SK-N-SH (cell line): ENCODE measurements at regions not wholly inside any gene's neighbourhood (a gene's known extent, or its start where the extent isn't known, plus 50 kb on each side); places are given as distances from the start of the nearest gene placed in this dataset.

Experiments used
- CTCF ChIA-PET: fragments of 300-600, 350-600 bp; formaldehyde crosslinking; extraction: SDS; loops from one replicate; lab custom pipeline; 2021; lab: Yijun Ruan, JAX
- POLR2A ChIA-PET: fragments of 350-600 bp; sonication (Branson Sonifier 250); formaldehyde crosslinking; extraction: SDS; loops from one replicate; lab custom pipeline; 2020; ENCODE audit warnings: antibody characterized with exemption, inconsistent platforms; lab: Yijun Ruan, JAX
- DNase-seq: peaks from one replicate; pipeline ENCODE4 v3.0.0; 2012
- H2AFZ ChIP-seq: fragments of 200-600 bp; sonication (generic); 2 replicates; pipeline ENCODE4 v1.8.1; 2016; ENCODE audit warnings: antibody characterized with exemption, mild to moderate bottlenecking, low read depth
- H3F3A ChIP-seq: fragments of 200-600 bp; sonication (generic); replicated peaks from 2 replicates; pipeline ENCODE3; 2016; ENCODE audit warnings: antibody characterized with exemption, mild to moderate bottlenecking; ENCODE audit not compliant: insufficient read depth
- H3K27ac ChIP-seq, 2 experiments: fragments of 200-500 bp in 1 of 2; fragments of 200-600 bp in 1 of 2; sonication (Bioruptor generic) in 1 of 2; sonication (generic), shearing (Covaris generic) in 1 of 2; 2 replicates each; pipeline versions ENCODE4 v1.5.1 to v1.6.1; 2014 to 2016; ENCODE audit warnings: low read depth in 2 of 2, inconsistent platforms in 1 of 2, low read length in 1 of 2, mild to moderate bottlenecking in 1 of 2, mixed read lengths in 1 of 2
- H3K27me3 ChIP-seq: fragments of 200-600 bp; sonication (generic), shearing (Covaris generic); 2 replicates; pipeline ENCODE4 v1.6.1; 2016; ENCODE audit warnings: mixed run types; ENCODE audit not compliant: insufficient read depth
- H3K36me3 ChIP-seq, 2 experiments: fragments of 200-500 bp in 1 of 2; fragments of 200-600 bp in 1 of 2; sonication (Bioruptor generic) in 1 of 2; sonication (generic) in 1 of 2; replicated peaks in 1 of 2; 2 replicates each; pipeline versions ENCODE3 to v1.5.1; 2014 to 2016; ENCODE audit warnings: low read length in 1 of 2, mild to moderate bottlenecking in 1 of 2; ENCODE audit not compliant: insufficient read depth in 2 of 2, control insufficient read depth in 1 of 2
- H3K4me1 ChIP-seq, 2 experiments: fragments of 200-500 bp in 1 of 2; fragments of 200-600 bp in 1 of 2; sonication (Bioruptor generic) in 1 of 2; sonication (generic), shearing (Covaris generic) in 1 of 2; 2 replicates each; pipeline versions ENCODE4 v1.5.1 to v1.6.1; 2014 to 2016; ENCODE audit warnings: low read depth in 1 of 2, low read length in 1 of 2, mixed run types in 1 of 2; ENCODE audit not compliant: insufficient read depth in 2 of 2, control insufficient read depth in 1 of 2
- H3K4me2 ChIP-seq: fragments of 200-600 bp; sonication (generic), shearing (Covaris generic); 2 replicates; pipeline ENCODE4 v1.6.1; 2017; ENCODE audit warnings: mixed run types
- H3K4me3 ChIP-seq, 2 experiments: fragments of 200-500 bp in 1 of 2; fragments of 200-600 bp in 1 of 2; sonication (Bioruptor generic) in 1 of 2; sonication (generic), shearing (Covaris generic) in 1 of 2; 2 replicates each; pipeline versions ENCODE4 v1.5.1 to v1.8.1; 2014 to 2016; ENCODE audit warnings: low read depth in 2 of 2, inconsistent platforms in 1 of 2, low read length in 1 of 2, mild to moderate bottlenecking in 1 of 2, mixed read lengths in 1 of 2, moderate library complexity in 1 of 2
- H3K79me2 ChIP-seq: fragments of 200-600 bp; sonication (generic); 2 replicates; pipeline ENCODE4 v1.8.1; 2017; ENCODE audit warnings: mild to moderate bottlenecking; ENCODE audit not compliant: insufficient read depth
- H3K9ac ChIP-seq: fragments of 200-600 bp; sonication (generic); 2 replicates; pipeline ENCODE4 v1.6.1; 2017; ENCODE audit warnings: mixed run types
- H3K9me2 ChIP-seq: fragments of 200-600 bp; sonication (generic); 2 replicates; pipeline ENCODE4 v1.6.1; 2017; ENCODE audit warnings: mixed run types
- H3K9me3 ChIP-seq: fragments of 200-600 bp; sonication (generic); 2 replicates; pipeline ENCODE4 v1.6.1; 2017; ENCODE audit warnings: mixed run types, mild to moderate bottlenecking, moderate library complexity
- H4K20me1 ChIP-seq: fragments of 200-600 bp; sonication (generic); 2 replicates; pipeline ENCODE4 v1.6.1; 2017; ENCODE audit warnings: mild to moderate bottlenecking, mixed run types; ENCODE audit not compliant: insufficient read depth
- CHD2 ChIP-seq: fragments of 150-350 bp; IDR thresholded peaks from 2 replicates; pipeline ENCODE4 v1.6.1; 2018; ENCODE audit warnings: low read length; ENCODE audit not compliant: partially characterized antibody
- ELF1 ChIP-seq: IDR thresholded peaks from 2 replicates; pipeline ENCODE4 v1.4.0; 2012
- EZH2phosphoT487 ChIP-seq: fragments of 200-600 bp; sonication (generic); IDR thresholded peaks from 2 replicates; pipeline ENCODE4 v1.6.1; 2017; ENCODE audit warnings: low read depth, mixed run types, mild to moderate bottlenecking, antibody characterized with exemption, moderate library complexity, borderline replicate concordance
- JUND ChIP-seq: IDR thresholded peaks from 2 replicates; pipeline ENCODE4 v1.4.0; 2012
- MXI1 ChIP-seq: IDR thresholded peaks from 2 replicates; pipeline ENCODE4 v1.6.1; 2012; ENCODE audit warnings: mild to moderate bottlenecking, low read depth, low read length, improper control_type of control experiment
- NRF1 ChIP-seq: IDR thresholded peaks from 2 replicates; pipeline ENCODE4 v1.6.1; 2012; ENCODE audit warnings: low read depth, mild to moderate bottlenecking, low read length
- RFX5 ChIP-seq: IDR thresholded peaks from 2 replicates; pipeline ENCODE4 v1.6.1; 2012; ENCODE audit warnings: mild to moderate bottlenecking, improper control_type of control experiment, low read length
- RXRA ChIP-seq: IDR thresholded peaks from 2 replicates; pipeline ENCODE4 v1.4.0; 2012; ENCODE audit warnings: low read depth, mild to moderate bottlenecking, borderline replicate concordance
- SIN3A ChIP-seq: IDR thresholded peaks from 2 replicates; pipeline ENCODE4 v1.6.1; 2012; ENCODE audit warnings: low read depth, mild to moderate bottlenecking, low read length, moderate library complexity, borderline replicate concordance
- SMC3 ChIP-seq: IDR thresholded peaks from 2 replicates; pipeline ENCODE4 v1.6.1; 2012; ENCODE audit warnings: low read depth, low read length, improper control_type of control experiment
- TAF1 ChIP-seq: IDR thresholded peaks from 2 replicates; pipeline ENCODE4 v1.6.1; 2012; ENCODE audit warnings: low read depth, mild to moderate bottlenecking, low read length, moderate library complexity, borderline replicate concordance
- TCF12 ChIP-seq: IDR thresholded peaks from 2 replicates; pipeline ENCODE4 v1.4.0; 2012
- TEAD4 ChIP-seq: IDR thresholded peaks from 2 replicates; pipeline ENCODE4 v1.4.0; 2012; ENCODE audit warnings: mild to moderate bottlenecking, borderline replicate concordance; ENCODE audit not compliant: insufficient read depth
- WGBS: methylation state at CpG from one replicate; pipeline ENCODE4 v1.1.6; 2017; ENCODE audit warnings: low lambda C conversion rate; 5-methylcytosine and 5-hydroxymethylcytosine counted together
- TF ChIP-seq, protein P1 (sequence below): IDR thresholded peaks from 2 replicates; pipeline ENCODE4; 2012
- TF ChIP-seq, protein P2 (sequence below): IDR thresholded peaks from 2 replicates; pipeline ENCODE4 v1.4.0; 2012; ENCODE audit warnings: low read depth
- TF ChIP-seq, protein P3 (sequence below): IDR thresholded peaks from 2 replicates; pipeline ENCODE4 v1.4.0; 2012; ENCODE audit warnings: low read depth, borderline replicate concordance
- TF ChIP-seq, protein P4 (sequence below): fragments of 150-350 bp; IDR thresholded peaks from 2 replicates; pipeline ENCODE4 v1.6.1; 2017; ENCODE audit warnings: antibody characterized with exemption, low read length, low read depth, borderline replicate concordance

DNA sequence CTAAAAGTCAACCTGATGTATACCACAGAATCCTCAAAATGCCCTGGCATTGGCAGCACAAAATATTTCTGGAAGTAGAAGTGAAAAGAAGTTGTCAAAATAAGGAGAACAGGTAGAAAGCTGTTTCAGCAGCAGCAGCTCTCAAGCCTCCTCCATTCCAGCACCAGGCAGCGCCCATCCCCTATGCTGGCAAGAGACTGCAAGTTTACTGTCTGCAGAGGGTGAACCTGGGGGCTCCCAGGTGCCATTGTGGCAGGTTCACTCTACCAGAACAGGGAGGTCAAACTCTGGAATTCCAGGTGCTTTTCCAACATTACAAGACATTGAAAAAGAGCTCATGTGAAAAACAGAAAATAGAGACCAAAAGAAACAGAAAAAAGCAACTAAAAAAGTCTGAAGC is 128.8 kb upstream of the CTTNBP2NL start:
- H3K9ac ChIP-seq = no peak overlapping the region
- WGBS = 0% methylated on average over 1 of the region's 1 CpG
- POLR2A ChIA-PET = no interaction called here
- no peaks in the 10 kb centered on the region for H3K9me3 ChIP-seq
- no peak for DNase-seq
- no peak overlapping the region for H2AFZ ChIP-seq
- no peak for TF ChIP-seq RFX5
- no peak for TF ChIP-seq MXI1
- no peak for TF ChIP-seq JUND
- TF ChIP-seq SIN3A = no peak
- no peak for TF ChIP-seq SMC3
- TF ChIP-seq, protein P1, sequence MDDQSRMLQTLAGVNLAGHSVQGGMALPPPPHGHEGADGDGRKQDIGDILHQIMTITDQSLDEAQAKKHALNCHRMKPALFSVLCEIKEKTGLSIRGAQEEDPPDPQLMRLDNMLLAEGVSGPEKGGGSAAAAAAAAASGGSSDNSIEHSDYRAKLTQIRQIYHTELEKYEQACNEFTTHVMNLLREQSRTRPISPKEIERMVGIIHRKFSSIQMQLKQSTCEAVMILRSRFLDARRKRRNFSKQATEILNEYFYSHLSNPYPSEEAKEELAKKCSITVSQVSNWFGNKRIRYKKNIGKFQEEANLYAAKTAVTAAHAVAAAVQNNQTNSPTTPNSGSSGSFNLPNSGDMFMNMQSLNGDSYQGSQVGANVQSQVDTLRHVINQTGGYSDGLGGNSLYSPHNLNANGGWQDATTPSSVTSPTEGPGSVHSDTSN = no peak
- no peak for TF ChIP-seq TCF12
- TF ChIP-seq NRF1 = no peak
- TF ChIP-seq TAF1 = no peak
- TF ChIP-seq, protein P2, sequence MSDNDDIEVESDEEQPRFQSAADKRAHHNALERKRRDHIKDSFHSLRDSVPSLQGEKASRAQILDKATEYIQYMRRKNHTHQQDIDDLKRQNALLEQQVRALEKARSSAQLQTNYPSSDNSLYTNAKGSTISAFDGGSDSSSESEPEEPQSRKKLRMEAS = no peak
- no peak for TF ChIP-seq RXRA
- TF ChIP-seq, protein P3, sequence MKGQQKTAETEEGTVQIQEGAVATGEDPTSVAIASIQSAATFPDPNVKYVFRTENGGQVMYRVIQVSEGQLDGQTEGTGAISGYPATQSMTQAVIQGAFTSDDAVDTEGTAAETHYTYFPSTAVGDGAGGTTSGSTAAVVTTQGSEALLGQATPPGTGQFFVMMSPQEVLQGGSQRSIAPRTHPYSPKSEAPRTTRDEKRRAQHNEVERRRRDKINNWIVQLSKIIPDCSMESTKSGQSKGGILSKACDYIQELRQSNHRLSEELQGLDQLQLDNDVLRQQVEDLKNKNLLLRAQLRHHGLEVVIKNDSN = no peak
- TF ChIP-seq, all 33 proteins: peak for 0
- CTCF ChIA-PET = no interaction called here
- no peaks in the 10 kb centered on the region for H3K4me1 ChIP-seq
- H3K36me3 ChIP-seq = no peaks in the 10 kb centered on the region
- no peaks in the 10 kb centered on the region for H3K9me2 ChIP-seq
- H3K27ac ChIP-seq = no peak overlapping the region
- no peaks in the 10 kb centered on the region for H3F3A ChIP-seq
- H3K4me3 ChIP-seq = no peak overlapping the region
- no peaks in the 10 kb centered on the region for H4K20me1 ChIP-seq
- peaks cover 6% of the 10 kb centered on the region; the same call in 1 of the 2 replicates for H3K27me3 ChIP-seq
- no peak overlapping the region for H3K4me2 ChIP-seq
- H3K79me2 ChIP-seq = no peaks in the 10 kb centered on the region

DNA sequence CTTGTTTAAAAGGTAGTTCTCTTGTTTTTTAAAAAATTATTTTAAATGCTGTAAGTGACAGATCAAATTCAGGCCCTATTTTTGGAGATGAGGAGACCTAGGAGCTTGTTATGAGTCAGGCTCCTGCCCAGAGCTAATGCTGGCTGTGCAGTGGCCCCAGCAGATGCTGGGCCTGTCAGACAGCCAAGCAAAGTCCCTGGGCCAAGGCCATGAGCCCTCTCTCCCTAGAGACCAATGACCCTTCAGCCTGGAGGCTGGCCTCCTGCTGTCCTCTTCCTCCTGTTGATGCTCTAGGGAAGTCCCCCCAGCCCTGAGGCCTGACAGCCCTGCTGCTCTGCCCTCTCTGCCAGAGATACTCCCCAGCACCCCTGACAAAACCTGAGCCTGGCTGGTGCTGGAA is 128.1 kb upstream of the CTTNBP2NL start:
- H3K27ac ChIP-seq = no peak overlapping the region
- CTCF ChIA-PET = no interaction called here
- no peak for DNase-seq

More for the DNA sequence above, 128.1 kb upstream of the CTTNBP2NL start:
- no peaks in the 10 kb centered on the region for H3K9me3 ChIP-seq
- POLR2A ChIA-PET = no interaction called here
- H3K79me2 ChIP-seq = no peaks in the 10 kb centered on the region
- no peak overlapping the region for H3K9ac ChIP-seq
- H4K20me1 ChIP-seq = no peaks in the 10 kb centered on the region
- no peaks in the 10 kb centered on the region for H3K9me2 ChIP-seq
- peaks cover 6% of the 10 kb centered on the region; the same call in 1 of the 2 replicates for H3K27me3 ChIP-seq
- no peak overlapping the region for H3K4me2 ChIP-seq
- TF ChIP-seq CHD2 (no peak), TEAD4 (no peak), SIN3A (no peak), EZH2phosphoT487 (no peak), ELF1 (no peak), SMC3 (no peak), RXRA (no peak), TAF1 (no peak), RFX5 (no peak)
- TF ChIP-seq, protein P1 = no peak
- TF ChIP-seq, protein P4, sequence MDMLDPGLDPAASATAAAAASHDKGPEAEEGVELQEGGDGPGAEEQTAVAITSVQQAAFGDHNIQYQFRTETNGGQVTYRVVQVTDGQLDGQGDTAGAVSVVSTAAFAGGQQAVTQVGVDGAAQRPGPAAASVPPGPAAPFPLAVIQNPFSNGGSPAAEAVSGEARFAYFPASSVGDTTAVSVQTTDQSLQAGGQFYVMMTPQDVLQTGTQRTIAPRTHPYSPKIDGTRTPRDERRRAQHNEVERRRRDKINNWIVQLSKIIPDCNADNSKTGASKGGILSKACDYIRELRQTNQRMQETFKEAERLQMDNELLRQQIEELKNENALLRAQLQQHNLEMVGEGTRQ = no peak
- TF ChIP-seq, protein P2 = no peak
- TF ChIP-seq, all 33 proteins: peak for 0
- Histone ChIP-seq H3F3A (no peaks in the 10 kb centered on the region), H3K4me3 (no peak overlapping the region), H3K4me1 (no peaks in the 10 kb centered on the region), H2AFZ (no peak overlapping the region), H3K36me3 (no peaks in the 10 kb centered on the region)
